Smooth muscle cell (in vitro differentiated cells): ENCODE measurements at regions not wholly inside any gene's neighbourhood (a gene's known extent, or its start where the extent isn't known, plus 50 kb on each side); places are given as distances from the start of the nearest gene placed in this dataset.

Source experiments
- DNase-seq: peaks from one replicate; lab custom pipeline; 2025; ENCODE audit not compliant: unreplicated experiment; lab: John Stamatoyannopoulos, UW
- H2AFZ ChIP-seq: fragments of 200-600 bp; sonication (generic); 2 replicates; pipeline ENCODE4 v1.6.0; 2016; ENCODE audit warnings: antibody characterized with exemption, low read depth, mild to moderate bottlenecking
- H3F3A ChIP-seq: fragments of 200-600 bp; sonication (generic); 2 replicates; pipeline ENCODE4 v1.6.0; 2017; ENCODE audit warnings: antibody characterized with exemption, low read depth
- H3K27ac ChIP-seq: fragments of 200-600 bp; sonication (generic); 2 replicates; pipeline ENCODE4 v1.5.1; 2016; ENCODE audit warnings: low read depth, mild to moderate bottlenecking
- H3K27me3 ChIP-seq: fragments of 200-600 bp; sonication (generic); 2 replicates; pipeline ENCODE4 v1.6.1; 2016; ENCODE audit warnings: low read depth, mild to moderate bottlenecking
- H3K36me3 ChIP-seq: fragments of 200-600 bp; sonication (generic); 2 replicates; pipeline ENCODE4 v1.5.1; 2016; ENCODE audit warnings: low read depth
- H3K4me1 ChIP-seq: fragments of 200-600 bp; sonication (generic); 2 replicates; pipeline ENCODE4 v1.5.1; 2016; ENCODE audit warnings: low read depth
- H3K4me2 ChIP-seq: fragments of 200-600 bp; sonication (generic); 2 replicates; pipeline ENCODE4 v1.6.0; 2016; ENCODE audit warnings: mild to moderate bottlenecking
- H3K4me3 ChIP-seq: fragments of 200-600 bp; sonication (generic); 2 replicates; pipeline ENCODE4 v1.5.1; 2016; ENCODE audit warnings: mild to moderate bottlenecking
- H3K79me2 ChIP-seq: fragments of 200-600 bp; sonication (generic); 2 replicates; pipeline ENCODE4 v1.6.0; 2016; ENCODE audit warnings: low read depth, mild to moderate bottlenecking
- H3K9ac ChIP-seq: fragments of 200-600 bp; sonication (generic); 2 replicates; pipeline ENCODE4 v1.6.0; 2016; ENCODE audit warnings: low read depth
- H3K9me3 ChIP-seq: fragments of 200-600 bp; sonication (generic); replicated peaks from 2 replicates; pipeline ENCODE4 v1.5.1; 2016; ENCODE audit warnings: low read depth
- H4K20me1 ChIP-seq: fragments of 200-600 bp; sonication (generic); 2 replicates; pipeline ENCODE4 v1.6.0; 2016; ENCODE audit warnings: low read depth
- CTCF ChIP-seq: fragments of 200-600 bp; sonication (generic); IDR thresholded peaks from 2 replicates; pipeline ENCODE4 v1.5.1; 2017; ENCODE audit warnings: borderline replicate concordance, mild to moderate bottlenecking, antibody characterized with exemption; ENCODE audit not compliant: insufficient read depth, poor library complexity, severe bottlenecking
- WGBS: methylation state at CpG from one replicate; pipeline ENCODE4 v1.1.7; 2016; ENCODE audit warnings: low lambda C conversion rate; 5-methylcytosine and 5-hydroxymethylcytosine counted together

- Histone ChIP-seq H3K9me3 (no peaks in the 10 kb centered on the region), H3K27ac (no peak overlapping the region), H3K27me3 (no peaks in the 10 kb centered on the region), H3F3A (no peaks in the 10 kb centered on the region), H3K4me3 (no peak overlapping the region), H3K4me1 (no peaks in the 10 kb centered on the region), H3K4me2 (no peak overlapping the region), H3K36me3 (no peaks in the 10 kb centered on the region), H3K79me2 (no peaks in the 10 kb centered on the region), H4K20me1 (no peaks in the 10 kb centered on the region), H3K9ac (no peak overlapping the region), H2AFZ (no peak overlapping the region)
- DNase-seq = no peak
- 86% methylated on average over 2 of the region's 2 CpGs for WGBS
- TF ChIP-seq CTCF = no peak
Measured at GRCh38 chr1:60245324-60245723, 171.8 kb upstream of the C1orf87 start.

- DNase-seq = no peak
- no peaks in the 10 kb centered on the region for H3K9me3 ChIP-seq
Measured at GRCh38 chr1:60244906-60245305, 171.3 kb upstream of the C1orf87 start.

GRCh38 chr1:60235275-60235674 lies 161.7 kb upstream of the C1orf87 start:
- no peaks in the 10 kb centered on the region for H3K27me3 ChIP-seq
- no peak overlapping the region for H2AFZ ChIP-seq
- H3F3A ChIP-seq = no peaks in the 10 kb centered on the region
- TF ChIP-seq CTCF = no peak
- DNase-seq = no peak
- H3K4me1 ChIP-seq = no peaks in the 10 kb centered on the region
- H3K4me3 ChIP-seq = no peak overlapping the region
- no peaks in the 10 kb centered on the region for H3K36me3 ChIP-seq
- no peak overlapping the region for H3K4me2 ChIP-seq
- H3K79me2 ChIP-seq = no peaks in the 10 kb centered on the region
- WGBS = 64% methylated on average over 2 of the region's 2 CpGs
- H3K9me3 ChIP-seq = no peaks in the 10 kb centered on the region
- H3K9ac ChIP-seq = no peak overlapping the region
- H3K27ac ChIP-seq = no peak overlapping the region
- no peaks in the 10 kb centered on the region for H4K20me1 ChIP-seq

More at GRCh38 chr1:60244906-60245305, 171.3 kb upstream of the C1orf87 start:
- Histone ChIP-seq H3K4me2 (no peak overlapping the region), H3K36me3 (no peaks in the 10 kb centered on the region), H4K20me1 (no peaks in the 10 kb centered on the region), H2AFZ (no peak overlapping the region), H3F3A (no peaks in the 10 kb centered on the region), H3K9ac (no peak overlapping the region), H3K79me2 (no peaks in the 10 kb centered on the region), H3K4me1 (no peaks in the 10 kb centered on the region), H3K27ac (no peak overlapping the region), H3K4me3 (no peak overlapping the region), H3K27me3 (no peaks in the 10 kb centered on the region)
- TF ChIP-seq CTCF = no peak

- H3K36me3 ChIP-seq = no peaks in the 10 kb centered on the region
- DNase-seq = no peak
- H3F3A ChIP-seq = no peaks in the 10 kb centered on the region
- no peaks in the 10 kb centered on the region for H3K27me3 ChIP-seq
- H3K4me1 ChIP-seq = no peaks in the 10 kb centered on the region
- no peak overlapping the region for H3K4me3 ChIP-seq
- no peak overlapping the region for H2AFZ ChIP-seq
- no peak for TF ChIP-seq CTCF
- no peak overlapping the region for H3K4me2 ChIP-seq
- no peaks in the 10 kb centered on the region for H3K9me3 ChIP-seq
- no peak overlapping the region for H3K9ac ChIP-seq
- WGBS = 66% methylated on average over 2 of the region's 2 CpGs
- H3K27ac ChIP-seq = no peak overlapping the region
- no peaks in the 10 kb centered on the region for H3K79me2 ChIP-seq
- H4K20me1 ChIP-seq = no peaks in the 10 kb centered on the region
Measured at GRCh38 chr1:60234776-60235175, 161.2 kb upstream of the C1orf87 start.
